SK-N-SH (cell line): ENCODE measurements at regions not wholly inside any gene's neighbourhood (a gene's known extent, or its start where the extent isn't known, plus 50 kb on each side); places are given as distances from the start of the nearest gene placed in this dataset.

Source experiments
- POLR2AphosphoS5 ChIP-seq: IDR thresholded peaks from 2 replicates; pipeline ENCODE4 v1.6.1; 2012; ENCODE audit warnings: low read depth, low read length
- SIN3A ChIP-seq: IDR thresholded peaks from 2 replicates; pipeline ENCODE4 v1.6.1; 2012; ENCODE audit warnings: low read depth, mild to moderate bottlenecking, low read length, moderate library complexity, borderline replicate concordance
- SMC3 ChIP-seq: IDR thresholded peaks from 2 replicates; pipeline ENCODE4 v1.6.1; 2012; ENCODE audit warnings: low read depth, low read length, improper control_type of control experiment
- TF ChIP-seq, protein P1 (sequence below): fragments of 200-600 bp; sonication (generic); IDR thresholded peaks from 2 replicates; pipeline ENCODE4 v1.6.1; 2017; ENCODE audit warnings: antibody characterized with exemption, mild to moderate bottlenecking, moderate library complexity

DNA sequence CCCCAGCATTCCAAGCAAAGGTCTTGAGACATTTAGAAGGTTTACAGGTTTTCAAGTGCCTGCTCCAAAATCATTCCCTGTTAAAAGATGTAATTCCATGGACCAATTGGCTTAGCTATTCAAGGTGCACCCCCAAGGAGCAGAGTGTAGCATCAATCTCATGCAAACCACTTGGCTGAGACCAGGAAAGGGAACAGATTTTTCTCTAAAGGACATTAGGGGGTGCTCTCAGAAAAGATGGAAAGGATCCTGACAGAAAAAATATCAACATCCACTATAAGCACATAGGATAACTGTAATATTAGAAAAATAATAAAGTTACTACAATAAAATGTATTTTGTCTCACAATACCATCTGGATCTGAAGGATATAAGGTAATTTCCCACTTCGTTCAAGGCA, 328.0 kb upstream of the CDIN1 start:
- TF ChIP-seq, protein P1, sequence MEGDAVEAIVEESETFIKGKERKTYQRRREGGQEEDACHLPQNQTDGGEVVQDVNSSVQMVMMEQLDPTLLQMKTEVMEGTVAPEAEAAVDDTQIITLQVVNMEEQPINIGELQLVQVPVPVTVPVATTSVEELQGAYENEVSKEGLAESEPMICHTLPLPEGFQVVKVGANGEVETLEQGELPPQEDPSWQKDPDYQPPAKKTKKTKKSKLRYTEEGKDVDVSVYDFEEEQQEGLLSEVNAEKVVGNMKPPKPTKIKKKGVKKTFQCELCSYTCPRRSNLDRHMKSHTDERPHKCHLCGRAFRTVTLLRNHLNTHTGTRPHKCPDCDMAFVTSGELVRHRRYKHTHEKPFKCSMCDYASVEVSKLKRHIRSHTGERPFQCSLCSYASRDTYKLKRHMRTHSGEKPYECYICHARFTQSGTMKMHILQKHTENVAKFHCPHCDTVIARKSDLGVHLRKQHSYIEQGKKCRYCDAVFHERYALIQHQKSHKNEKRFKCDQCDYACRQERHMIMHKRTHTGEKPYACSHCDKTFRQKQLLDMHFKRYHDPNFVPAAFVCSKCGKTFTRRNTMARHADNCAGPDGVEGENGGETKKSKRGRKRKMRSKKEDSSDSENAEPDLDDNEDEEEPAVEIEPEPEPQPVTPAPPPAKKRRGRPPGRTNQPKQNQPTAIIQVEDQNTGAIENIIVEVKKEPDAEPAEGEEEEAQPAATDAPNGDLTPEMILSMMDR: no peak
- no peak for TF ChIP-seq SMC3
- no peak for TF ChIP-seq SIN3A
- TF ChIP-seq POLR2AphosphoS5: no peak
